SH-SY5Y (cell line): ENCODE measurements at regions not wholly inside any gene's neighbourhood (a gene's known extent, or its start where the extent isn't known, plus 50 kb on each side); places are given as distances from the start of the nearest gene placed in this dataset.

Experiments
- GATA2 ChIP-seq: IDR thresholded peaks from 2 replicates; pipeline ENCODE4 v1.6.1; 2011; ENCODE audit warnings: mild to moderate bottlenecking, low read depth, low read length
- GATA3 ChIP-seq: IDR thresholded peaks from 2 replicates; pipeline ENCODE4 v1.6.1; 2011; ENCODE audit warnings: low read depth, mild to moderate bottlenecking, low read length, moderate library complexity

DNA sequence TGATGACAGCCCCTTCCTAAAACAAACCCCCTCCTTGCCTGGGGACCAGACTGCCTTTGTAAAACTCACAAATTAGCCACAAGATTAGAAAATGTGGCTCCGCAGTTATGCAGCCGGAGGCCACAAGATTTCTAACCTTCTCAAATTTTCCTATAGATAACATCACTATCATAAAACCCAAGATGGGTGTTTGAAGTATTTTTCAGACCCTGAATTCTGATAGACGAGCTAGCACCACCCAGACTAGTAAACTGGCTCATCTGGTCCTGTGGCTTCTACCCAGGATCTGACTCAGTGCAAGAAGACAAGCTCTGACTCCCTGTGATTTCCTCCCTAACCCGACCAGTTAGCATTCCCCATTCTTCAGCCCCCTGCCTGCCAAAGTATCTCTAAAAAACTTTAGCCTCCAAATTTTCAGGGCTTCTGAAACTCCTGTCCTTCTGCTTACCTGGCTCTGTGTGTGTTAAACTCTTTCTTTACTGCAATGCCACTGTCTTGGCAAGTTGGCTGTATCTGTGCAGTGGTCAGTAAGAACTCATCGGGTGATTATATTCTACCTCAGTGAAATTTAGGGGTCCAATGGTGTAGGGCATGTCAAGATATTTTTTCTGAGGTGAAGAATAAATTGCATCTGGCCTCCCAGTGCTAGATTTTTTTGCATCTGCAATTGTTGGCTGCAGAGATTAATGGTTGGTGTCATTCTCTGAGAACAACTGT lies 102.1 kb downstream of the S1PR1 start:
- TF ChIP-seq GATA2 (no peak), GATA3 (no peak)
